GM12873 (cell line): ENCODE measurements at regions not wholly inside any gene's neighbourhood (a gene's known extent, or its start where the extent isn't known, plus 50 kb on each side); places are given as distances from the start of the nearest gene placed in this dataset.

ENCODE experiments used
- CTCF ChIP-seq: IDR thresholded peaks from 2 replicates; pipeline ENCODE4 v1.5.1; 2012; ENCODE audit warnings: low read depth, mild to moderate bottlenecking, moderate library complexity, low read length, control low read depth; ENCODE audit not compliant: insufficient read depth; ENCODE audit errors: missing control alignments

- TF ChIP-seq CTCF: no peak
Measured at GRCh38 chr5:63690546-63690945, 271.7 kb downstream of the HTR1A start.

DNA sequence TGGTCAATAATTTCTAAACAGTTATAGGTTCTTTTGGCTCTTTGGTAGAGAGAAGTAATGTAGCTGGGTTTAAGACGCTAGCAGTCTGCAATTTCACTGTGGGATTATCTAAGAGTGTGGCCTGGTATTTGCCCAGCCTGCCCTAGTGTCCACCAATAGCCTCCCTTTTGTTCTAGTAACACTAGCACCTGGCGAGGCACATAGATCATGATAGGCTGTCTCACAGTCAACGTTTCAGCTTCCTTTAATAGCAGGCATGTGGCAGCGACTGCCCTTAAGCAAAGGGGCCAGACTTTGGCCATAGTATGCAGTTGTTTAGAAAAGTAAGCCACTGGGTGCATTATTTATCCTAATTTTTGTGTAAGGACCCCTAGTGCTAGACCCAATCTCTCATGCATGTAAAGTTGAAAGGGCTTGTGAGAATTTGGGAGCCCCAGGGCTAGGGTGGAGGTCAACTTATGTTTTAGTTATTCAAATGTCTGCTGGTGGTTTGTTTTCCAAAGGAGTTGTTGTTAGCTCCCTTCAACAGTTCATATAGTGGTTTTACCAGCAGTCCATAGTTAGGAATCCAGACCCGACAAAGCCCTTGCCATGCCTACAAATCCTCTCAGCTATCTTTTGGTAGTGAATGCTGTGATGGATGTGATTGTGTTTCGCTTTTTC is 274.3 kb downstream of the HTR1A start:
- TF ChIP-seq CTCF: no peak

DNA sequence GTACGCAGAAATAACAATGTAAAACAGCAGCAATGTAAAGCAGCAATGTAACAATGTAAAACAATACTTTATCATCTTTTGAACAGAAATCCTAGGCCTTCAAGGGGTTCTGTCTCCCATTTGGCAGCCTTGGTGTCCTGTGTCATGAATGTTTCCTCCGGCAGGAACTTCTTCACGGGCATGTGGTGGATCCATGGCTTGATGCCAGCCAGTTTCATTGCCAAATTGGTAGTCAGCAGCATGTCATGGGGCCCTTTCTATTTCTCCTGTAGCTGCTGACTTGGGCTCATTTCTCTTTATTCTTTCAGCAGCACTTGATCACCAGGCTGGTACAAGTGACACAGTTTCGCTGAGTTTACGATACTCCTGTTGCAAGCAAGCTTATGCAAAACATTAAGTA is 275.3 kb downstream of the HTR1A start:
- no peak for TF ChIP-seq CTCF

- TF ChIP-seq CTCF: no peak
Measured at GRCh38 chr5:63686181-63686580, 276.1 kb downstream of the HTR1A start.

GRCh38 chr5:63685454-63685853 is 276.8 kb downstream of the HTR1A start:
- TF ChIP-seq CTCF: no peak

GRCh38 chr5:63674881-63675280 is 287.4 kb downstream of the HTR1A start:
- no peak for TF ChIP-seq CTCF

DNA sequence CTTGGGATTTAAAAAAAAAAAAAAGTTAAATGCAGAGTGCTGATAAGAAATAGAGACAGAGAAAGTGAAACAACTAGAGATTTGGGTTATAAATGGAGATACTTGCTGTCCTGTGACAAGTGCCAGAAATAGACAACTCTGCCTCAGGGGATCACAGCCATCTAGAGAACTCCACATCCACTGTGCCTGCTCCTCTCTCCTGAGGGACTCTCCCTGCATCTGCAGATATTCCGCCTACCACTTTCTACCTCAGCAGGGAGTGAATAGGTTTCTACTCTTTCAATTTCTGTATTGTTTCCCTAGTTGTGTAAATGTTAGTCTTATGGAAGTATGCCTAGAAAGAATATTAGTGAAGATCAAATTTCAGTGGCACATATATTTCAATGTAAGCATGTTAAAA is 307.2 kb downstream of the HTR1A start:
- TF ChIP-seq CTCF: no peak
